ENCODE measurements at regions not wholly inside any gene's neighbourhood (a gene's known extent, or its start where the extent isn't known, plus 50 kb on each side); places are given as distances from the start of the nearest gene placed in this dataset.
"Not testable (repeated sequence)": the region's sequence is repeated elsewhere in the genome, so short reads cannot be mapped to it uniquely, and the experiment has no call there.

DNA sequence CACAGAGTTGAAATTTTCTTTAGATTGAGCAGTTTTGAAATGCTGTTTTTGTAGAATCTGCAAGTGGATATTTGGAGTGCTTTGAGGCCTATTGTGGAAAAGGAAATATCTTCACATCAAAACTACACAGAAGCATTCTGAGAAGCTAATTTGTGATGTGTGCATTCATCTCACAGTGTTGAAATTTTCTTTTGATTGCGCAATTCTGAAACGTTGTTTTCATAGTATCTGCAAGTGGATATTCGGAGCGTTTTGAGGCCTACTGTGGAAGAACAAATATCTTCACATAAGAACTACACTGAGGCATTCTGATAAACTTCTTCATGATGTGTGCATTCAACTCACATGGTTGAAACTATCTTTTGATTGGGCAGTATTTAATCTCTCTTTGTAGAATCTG lies 3143.4 kb upstream of the OR11H1 start:
- H3K36me3 ChIP-seq (ENCODE audit: control insufficient read depth, insufficient read depth, low read length); POLR2A ChIA-PET; H3K4me1 ChIP-seq; H3K27ac Mint-ChIP-seq (ENCODE audit: unreplicated experiment); H3K27me3 Mint-ChIP-seq (ENCODE audit: insufficient read depth, unreplicated experiment); H3K4me3 ChIP-seq (ENCODE audit: low read depth, low read length); BruUV-seq (replicated peaks); H3K27me3 ChIP-seq (replicated peaks; ENCODE audit: control insufficient read depth, insufficient read depth, low read length); CTCF ChIA-PET; H3K9me3 ChIP-seq; H3K36me3 Mint-ChIP-seq (ENCODE audit: insufficient read depth, unreplicated experiment); intact Hi-C loops (cut with micrococcal nuclease; ENCODE audit: unreplicated experiment); H3K4me3 Mint-ChIP-seq (ENCODE audit: unreplicated experiment); DNase-seq; H3K4me1 Mint-ChIP-seq (ENCODE audit: low read depth, unreplicated experiment): not testable (repeated sequence)
- peaks cover 12% of the 10 kb centered on the region for H3K9me3 Mint-ChIP-seq (ENCODE audit: unreplicated experiment)

DNA sequence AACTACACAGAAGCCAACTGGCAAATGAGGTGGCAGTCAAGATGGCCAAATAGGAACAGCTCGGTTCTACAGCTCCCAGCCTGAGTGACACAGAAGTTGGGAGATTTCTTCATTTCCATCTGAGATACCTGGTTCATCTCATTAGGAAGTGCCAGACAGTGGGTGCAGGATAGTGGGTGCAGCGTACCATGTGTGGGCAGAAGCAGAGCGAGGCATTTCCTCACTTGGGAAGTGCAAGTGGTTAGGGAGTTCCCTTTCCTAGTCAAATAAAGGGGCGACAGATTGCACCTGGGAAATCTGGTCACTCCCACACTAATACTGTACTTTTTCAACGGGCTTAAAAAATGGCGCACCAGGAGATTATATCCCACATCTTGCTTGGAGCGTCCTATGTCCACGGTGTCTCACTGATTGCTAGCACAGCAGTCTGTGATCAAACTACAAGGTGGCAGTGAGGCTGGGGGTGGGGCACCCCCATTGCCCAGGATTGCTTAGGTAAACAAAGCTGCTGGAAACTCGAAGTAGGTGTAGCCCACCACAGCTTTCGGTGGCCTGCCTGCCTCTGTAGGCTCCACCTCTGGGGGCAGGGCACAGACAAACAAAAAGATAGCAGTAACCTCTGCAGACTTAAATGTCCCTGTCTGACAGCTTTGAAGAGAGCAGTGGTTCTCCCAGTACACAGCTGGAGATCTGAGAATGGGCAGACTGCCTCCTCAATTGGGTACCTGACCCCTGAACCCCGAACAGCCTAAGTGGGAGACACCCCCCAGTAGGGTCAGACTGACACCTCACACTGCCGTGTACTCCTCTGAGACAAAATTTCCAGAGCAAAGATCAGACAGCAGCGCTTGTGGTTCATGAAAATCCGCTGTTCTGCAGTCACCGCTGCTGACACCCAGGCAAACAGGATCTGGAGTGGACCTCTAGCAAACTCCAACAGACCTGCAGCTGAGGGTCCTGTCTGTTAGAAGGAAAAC lies 3138.9 kb upstream of the OR11H1 start:
- CTCF ChIA-PET; intact Hi-C loops (cut with micrococcal nuclease; ENCODE audit: unreplicated experiment); H3K27ac Mint-ChIP-seq (ENCODE audit: unreplicated experiment); H3K27me3 ChIP-seq (replicated peaks; ENCODE audit: control insufficient read depth, insufficient read depth, low read length); POLR2A ChIA-PET; H3K4me3 Mint-ChIP-seq (ENCODE audit: unreplicated experiment); BruUV-seq (replicated peaks); H3K36me3 ChIP-seq (ENCODE audit: control insufficient read depth, insufficient read depth, low read length); H3K9me3 ChIP-seq; H3K36me3 Mint-ChIP-seq (ENCODE audit: insufficient read depth, unreplicated experiment); H3K4me3 ChIP-seq (ENCODE audit: low read depth, low read length); H3K4me1 Mint-ChIP-seq (ENCODE audit: low read depth, unreplicated experiment); H3K27me3 Mint-ChIP-seq (ENCODE audit: insufficient read depth, unreplicated experiment); H3K4me1 ChIP-seq: not testable (repeated sequence)
- peaks cover 30% of the 10 kb centered on the region for H3K9me3 Mint-ChIP-seq (ENCODE audit: unreplicated experiment)
- DNase-seq = peak in 1 of 2 experiments; percentile 22

DNA sequence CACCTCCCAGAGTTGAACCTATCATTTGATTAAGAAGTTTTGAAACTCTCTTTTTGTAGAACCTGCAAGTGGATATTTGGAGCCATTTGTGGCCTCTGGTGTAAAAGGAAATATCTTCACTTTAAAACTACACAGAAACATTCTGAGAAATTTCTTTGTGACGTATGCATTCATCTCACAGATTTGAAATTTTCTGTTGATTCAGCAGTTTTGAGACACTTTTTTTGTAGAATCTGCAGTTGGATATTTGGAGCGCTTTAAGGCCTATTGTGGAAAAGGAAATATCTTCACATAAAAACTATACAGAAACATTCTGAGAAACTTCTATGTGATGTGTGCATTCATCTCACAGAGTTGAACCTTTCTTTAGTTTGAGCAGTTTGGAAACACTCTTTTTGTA lies 3130.7 kb upstream of the OR11H1 start:
- CTCF ChIA-PET; POLR2A ChIA-PET; DNase-seq; H3K4me3 Mint-ChIP-seq (ENCODE audit: unreplicated experiment); H3K36me3 ChIP-seq (ENCODE audit: control insufficient read depth, insufficient read depth, low read length); H3K27ac Mint-ChIP-seq (ENCODE audit: unreplicated experiment); H3K27me3 ChIP-seq (replicated peaks; ENCODE audit: control insufficient read depth, insufficient read depth, low read length); H3K9me3 ChIP-seq; BruUV-seq (replicated peaks); H3K9me3 Mint-ChIP-seq (ENCODE audit: unreplicated experiment); H3K4me1 ChIP-seq; H3K4me3 ChIP-seq (ENCODE audit: low read depth, low read length); H3K4me1 Mint-ChIP-seq (ENCODE audit: low read depth, unreplicated experiment); H3K27me3 Mint-ChIP-seq (ENCODE audit: insufficient read depth, unreplicated experiment); H3K36me3 Mint-ChIP-seq (ENCODE audit: insufficient read depth, unreplicated experiment); intact Hi-C loops (cut with micrococcal nuclease; ENCODE audit: unreplicated experiment): not testable (repeated sequence)

DNA sequence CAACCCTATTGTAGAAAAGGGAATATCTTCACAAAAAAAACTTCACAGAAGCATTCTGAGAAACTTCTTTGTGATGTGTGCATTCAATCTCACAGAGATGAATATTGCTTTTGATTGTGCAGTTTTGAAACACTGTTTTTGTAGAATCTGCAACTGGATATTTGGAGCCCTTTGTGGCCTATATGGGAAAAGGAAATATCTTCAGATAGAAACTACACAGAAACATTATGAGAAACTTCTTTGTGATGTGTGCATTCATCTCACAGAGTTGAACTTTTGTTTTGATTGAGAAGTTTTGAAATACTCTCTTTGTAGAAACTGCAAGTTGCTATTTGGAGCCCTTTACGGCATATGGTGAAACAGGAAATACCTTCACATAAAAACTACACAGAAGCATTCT lies 3126.1 kb upstream of the OR11H1 start:
- H3K4me1 ChIP-seq; intact Hi-C loops (cut with micrococcal nuclease; ENCODE audit: unreplicated experiment); BruUV-seq (replicated peaks); H3K36me3 ChIP-seq (ENCODE audit: control insufficient read depth, insufficient read depth, low read length); DNase-seq; H3K4me3 Mint-ChIP-seq (ENCODE audit: unreplicated experiment); H3K27me3 Mint-ChIP-seq (ENCODE audit: insufficient read depth, unreplicated experiment); H3K27me3 ChIP-seq (replicated peaks; ENCODE audit: control insufficient read depth, insufficient read depth, low read length); H3K27ac Mint-ChIP-seq (ENCODE audit: unreplicated experiment); H3K36me3 Mint-ChIP-seq (ENCODE audit: insufficient read depth, unreplicated experiment); H3K4me3 ChIP-seq (ENCODE audit: low read depth, low read length); POLR2A ChIA-PET; CTCF ChIA-PET; H3K4me1 Mint-ChIP-seq (ENCODE audit: low read depth, unreplicated experiment); H3K9me3 ChIP-seq: not testable (repeated sequence)
- peaks cover 11% of the 10 kb centered on the region for H3K9me3 Mint-ChIP-seq (ENCODE audit: unreplicated experiment)

DNA sequence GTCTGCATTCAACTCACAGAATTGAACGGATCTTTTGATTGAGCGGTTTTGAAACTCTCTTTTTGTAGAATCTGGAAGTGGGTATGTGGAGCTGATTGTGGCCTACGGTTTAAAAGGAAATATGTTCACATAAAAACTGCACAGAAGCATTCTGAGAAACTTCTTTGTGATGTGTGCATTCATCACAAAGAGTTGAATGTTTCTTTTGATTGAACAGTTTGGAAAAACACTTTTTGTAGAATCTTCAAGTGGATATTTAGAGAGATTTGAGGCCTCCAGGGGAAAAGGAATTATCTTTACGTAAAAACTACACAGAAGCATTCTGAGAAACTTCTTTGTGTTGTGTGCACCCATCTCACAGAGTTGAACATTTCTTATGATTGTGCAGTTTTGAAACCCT lies 3125.5 kb upstream of the OR11H1 start:
- H3K27me3 ChIP-seq (replicated peaks; ENCODE audit: control insufficient read depth, insufficient read depth, low read length); H3K4me3 Mint-ChIP-seq (ENCODE audit: unreplicated experiment); CTCF ChIA-PET; H3K4me1 ChIP-seq; H3K4me1 Mint-ChIP-seq (ENCODE audit: low read depth, unreplicated experiment); POLR2A ChIA-PET; H3K9me3 ChIP-seq; BruUV-seq (replicated peaks); DNase-seq; H3K27me3 Mint-ChIP-seq (ENCODE audit: insufficient read depth, unreplicated experiment); H3K27ac Mint-ChIP-seq (ENCODE audit: unreplicated experiment); H3K36me3 Mint-ChIP-seq (ENCODE audit: insufficient read depth, unreplicated experiment); H3K4me3 ChIP-seq (ENCODE audit: low read depth, low read length); intact Hi-C loops (cut with micrococcal nuclease; ENCODE audit: unreplicated experiment); H3K36me3 ChIP-seq (ENCODE audit: control insufficient read depth, insufficient read depth, low read length): not testable (repeated sequence)
- H3K9me3 Mint-ChIP-seq (ENCODE audit: unreplicated experiment) = peaks cover 11% of the 10 kb centered on the region

DNA sequence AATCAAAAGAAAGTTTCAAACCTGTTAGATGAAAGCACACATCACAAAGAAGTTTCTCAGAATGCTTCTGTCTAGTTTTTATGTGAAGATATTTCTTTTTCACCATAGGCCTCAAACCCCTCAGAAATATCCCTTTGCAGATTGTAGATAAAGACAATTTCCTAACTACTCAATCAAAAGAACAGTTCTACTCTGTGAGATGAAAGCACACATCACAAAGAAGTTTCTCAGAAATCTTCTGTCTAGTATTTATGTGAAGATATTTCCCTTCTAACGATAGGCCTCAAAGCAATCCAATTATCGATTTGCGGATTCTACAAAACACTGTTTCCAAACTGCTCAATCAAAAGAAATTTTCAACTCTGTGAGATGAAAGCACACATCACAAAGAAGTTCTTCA lies 3092.1 kb upstream of the OR11H1 start:
- H3K4me1 Mint-ChIP-seq (ENCODE audit: low read depth, unreplicated experiment); POLR2A ChIA-PET; H3K4me1 ChIP-seq; H3K27ac Mint-ChIP-seq (ENCODE audit: unreplicated experiment); H3K36me3 Mint-ChIP-seq (ENCODE audit: insufficient read depth, unreplicated experiment); H3K27me3 Mint-ChIP-seq (ENCODE audit: insufficient read depth, unreplicated experiment); DNase-seq; H3K4me3 ChIP-seq (ENCODE audit: low read depth, low read length); H3K9me3 ChIP-seq; H3K4me3 Mint-ChIP-seq (ENCODE audit: unreplicated experiment); H3K27me3 ChIP-seq (replicated peaks; ENCODE audit: control insufficient read depth, insufficient read depth, low read length); H3K36me3 ChIP-seq (ENCODE audit: control insufficient read depth, insufficient read depth, low read length); CTCF ChIA-PET; BruUV-seq (replicated peaks); intact Hi-C loops (cut with micrococcal nuclease; ENCODE audit: unreplicated experiment): not testable (repeated sequence)
- H3K9me3 Mint-ChIP-seq (ENCODE audit: unreplicated experiment) = peaks cover 17% of the 10 kb centered on the region

All from Caco-2 (cell line).